NT2/D1 (cell line): ENCODE measurements at regions not wholly inside any gene's neighbourhood (a gene's known extent, or its start where the extent isn't known, plus 50 kb on each side); places are given as distances from the start of the nearest gene placed in this dataset.
"Not testable (repeated sequence)": the region's sequence is repeated elsewhere in the genome, so short reads cannot be mapped to it uniquely, and the experiment has no call there.

ENCODE experiments used
- DNase-seq: peaks from one replicate; pipeline ENCODE4 v3.0.0-alpha.2; 2011; ENCODE audit warnings: low read depth, low spot score
- H3K27me3 ChIP-seq: 2 replicates; pipeline ENCODE4 v1.6.0; 2011; ENCODE audit warnings: mild to moderate bottlenecking; ENCODE audit not compliant: insufficient read length, insufficient read depth
- H3K36me3 ChIP-seq: 2 replicates; pipeline ENCODE4 v1.6.1; 2011; ENCODE audit warnings: mild to moderate bottlenecking, low read length, mixed read lengths; ENCODE audit not compliant: insufficient read depth, insufficient read length
- H3K4me1 ChIP-seq: 2 replicates; pipeline ENCODE4 v1.5.1; 2011; ENCODE audit not compliant: insufficient read depth, insufficient read length
- H3K4me3 ChIP-seq: 2 replicates; pipeline ENCODE4 v1.5.1; 2011; ENCODE audit warnings: low read depth; ENCODE audit not compliant: insufficient read length
- H3K9ac ChIP-seq: 2 replicates; pipeline ENCODE4 v1.6.0; 2011; ENCODE audit warnings: low read depth; ENCODE audit not compliant: insufficient read length
- H3K9me3 ChIP-seq: 2 replicates; pipeline ENCODE4 v1.5.1; 2011; ENCODE audit warnings: mild to moderate bottlenecking, low read length; ENCODE audit not compliant: insufficient read depth
- SUZ12 ChIP-seq: IDR thresholded peaks from 2 replicates; pipeline ENCODE4 v1.6.1; 2011; ENCODE audit not compliant: insufficient read length, insufficient read depth; ENCODE audit errors: extremely low read depth
- YY1 ChIP-seq: IDR thresholded peaks from 2 replicates; pipeline ENCODE4 v1.6.1; 2011; ENCODE audit not compliant: insufficient read length, insufficient read depth
- ZNF274 ChIP-seq: IDR thresholded peaks from 2 replicates; pipeline ENCODE4 v1.6.1; 2011; ENCODE audit warnings: mild to moderate bottlenecking, low read depth, low read length

GRCh38 chr2:138094031-138094430 is 129.8 kb downstream of the HNMT start:
- DNase-seq, result no peak
- Histone ChIP-seq H3K27me3 (no peaks in the 10 kb centered on the region), H3K36me3 (no peaks in the 10 kb centered on the region), H3K9ac (no peak overlapping the region), H3K4me1 (no peaks in the 10 kb centered on the region), H3K9me3 (no peaks in the 10 kb centered on the region), H3K4me3 (no peak overlapping the region)
- TF ChIP-seq SUZ12 (no peak), YY1 (no peak), ZNF274 (no peak)

- no peaks in the 10 kb centered on the region for H3K9me3 ChIP-seq
- H3K4me1 ChIP-seq, result no peaks in the 10 kb centered on the region
- TF ChIP-seq YY1, result no peak
- no peak overlapping the region for H3K4me3 ChIP-seq
- H3K27me3 ChIP-seq, result no peaks in the 10 kb centered on the region
- DNase-seq, result no peak
- no peaks in the 10 kb centered on the region for H3K36me3 ChIP-seq
- H3K9ac ChIP-seq, result no peak overlapping the region
Measured at GRCh38 chr2:138095336-138095735, 131.1 kb downstream of the HNMT start.

- not testable (repeated sequence) for H3K9me3 ChIP-seq, H3K4me1 ChIP-seq, DNase-seq, H3K9ac ChIP-seq, H3K27me3 ChIP-seq, H3K36me3 ChIP-seq, H3K4me3 ChIP-seq
Measured at GRCh38 chr2:138099288-138099687, 135.0 kb downstream of the HNMT start.

- no peaks in the 10 kb centered on the region for H3K4me1 ChIP-seq
Measured at GRCh38 chr2:138101718-138102117, 137.4 kb downstream of the HNMT start.

GRCh38 chr2:138102664-138103063 is 138.4 kb downstream of the HNMT start:
- Histone ChIP-seq H3K36me3 (no peaks in the 10 kb centered on the region), H3K4me3 (no peak overlapping the region), H3K4me1 (no peaks in the 10 kb centered on the region), H3K9me3 (no peaks in the 10 kb centered on the region), H3K9ac (no peak overlapping the region), H3K27me3 (no peaks in the 10 kb centered on the region)
- no peak for DNase-seq
- TF ChIP-seq ZNF274 (no peak), YY1 (no peak), SUZ12 (no peak)

More at GRCh38 chr2:138101718-138102117, 137.4 kb downstream of the HNMT start:
- Histone ChIP-seq H3K36me3 (no peaks in the 10 kb centered on the region), H3K4me3 (no peak overlapping the region), H3K9me3 (no peaks in the 10 kb centered on the region), H3K27me3 (no peaks in the 10 kb centered on the region), H3K9ac (no peak overlapping the region)
- no peak for DNase-seq
- TF ChIP-seq YY1 (no peak), SUZ12 (no peak), ZNF274 (no peak)

- no peaks in the 10 kb centered on the region for H3K36me3 ChIP-seq
- no peaks in the 10 kb centered on the region for H3K27me3 ChIP-seq
- TF ChIP-seq SUZ12, result no peak
- TF ChIP-seq ZNF274, result no peak
- no peaks in the 10 kb centered on the region for H3K4me1 ChIP-seq
- no peak overlapping the region for H3K9ac ChIP-seq
- no peak for DNase-seq
- H3K4me3 ChIP-seq, result no peak overlapping the region
- H3K9me3 ChIP-seq, result no peaks in the 10 kb centered on the region
Measured at GRCh38 chr2:138103156-138103555, 138.9 kb downstream of the HNMT start.

- H3K4me1 ChIP-seq, result no peaks in the 10 kb centered on the region
- no peaks in the 10 kb centered on the region for H3K9me3 ChIP-seq
- no peak overlapping the region for H3K9ac ChIP-seq
- H3K4me3 ChIP-seq, result no peak overlapping the region
- DNase-seq, result no peak
- H3K27me3 ChIP-seq, result no peaks in the 10 kb centered on the region
- no peaks in the 10 kb centered on the region for H3K36me3 ChIP-seq
- TF ChIP-seq SUZ12 (no peak), YY1 (no peak), ZNF274 (no peak)
Measured at GRCh38 chr2:138104071-138104470, 139.8 kb downstream of the HNMT start.

GRCh38 chr2:138105358-138105757 is 141.1 kb downstream of the HNMT start:
- no peaks in the 10 kb centered on the region for H3K4me1 ChIP-seq
- no peak overlapping the region for H3K9ac ChIP-seq
- no peak for DNase-seq
- no peak for TF ChIP-seq ZNF274
- no peak for TF ChIP-seq SUZ12
- TF ChIP-seq YY1, result no peak
- H3K4me3 ChIP-seq, result no peak overlapping the region
- H3K9me3 ChIP-seq, result no peaks in the 10 kb centered on the region
- H3K27me3 ChIP-seq, result no peaks in the 10 kb centered on the region
- no peaks in the 10 kb centered on the region for H3K36me3 ChIP-seq
